SK-N-SH (cell line): ENCODE measurements at regions not wholly inside any gene's neighbourhood (a gene's known extent, or its start where the extent isn't known, plus 50 kb on each side); places are given as distances from the start of the nearest gene placed in this dataset.

ENCODE experiments used
- CTCF ChIA-PET: fragments of 300-600, 350-600 bp; formaldehyde crosslinking; extraction: SDS; loops from one replicate; lab custom pipeline; 2021; lab: Yijun Ruan, JAX
- POLR2A ChIA-PET: fragments of 350-600 bp; sonication (Branson Sonifier 250); formaldehyde crosslinking; extraction: SDS; loops from one replicate; lab custom pipeline; 2020; ENCODE audit warnings: antibody characterized with exemption, inconsistent platforms; lab: Yijun Ruan, JAX
- DNase-seq: peaks from one replicate; pipeline ENCODE4 v3.0.0; 2012
- H2AFZ ChIP-seq: fragments of 200-600 bp; sonication (generic); 2 replicates; pipeline ENCODE4 v1.8.1; 2016; ENCODE audit warnings: antibody characterized with exemption, mild to moderate bottlenecking, low read depth
- H3F3A ChIP-seq: fragments of 200-600 bp; sonication (generic); replicated peaks from 2 replicates; pipeline ENCODE3; 2016; ENCODE audit warnings: antibody characterized with exemption, mild to moderate bottlenecking; ENCODE audit not compliant: insufficient read depth
- H3K27ac ChIP-seq, 2 experiments: fragments of 200-500 bp in 1 of 2; fragments of 200-600 bp in 1 of 2; sonication (Bioruptor generic) in 1 of 2; sonication (generic), shearing (Covaris generic) in 1 of 2; 2 replicates each; pipeline versions ENCODE4 v1.5.1 to v1.6.1; 2014 to 2016; ENCODE audit warnings: low read depth in 2 of 2, inconsistent platforms in 1 of 2, low read length in 1 of 2, mild to moderate bottlenecking in 1 of 2, mixed read lengths in 1 of 2
- H3K27me3 ChIP-seq: fragments of 200-600 bp; sonication (generic), shearing (Covaris generic); 2 replicates; pipeline ENCODE4 v1.6.1; 2016; ENCODE audit warnings: mixed run types; ENCODE audit not compliant: insufficient read depth
- H3K36me3 ChIP-seq, 2 experiments: fragments of 200-500 bp in 1 of 2; fragments of 200-600 bp in 1 of 2; sonication (Bioruptor generic) in 1 of 2; sonication (generic) in 1 of 2; replicated peaks in 1 of 2; 2 replicates each; pipeline versions ENCODE3 to v1.5.1; 2014 to 2016; ENCODE audit warnings: low read length in 1 of 2, mild to moderate bottlenecking in 1 of 2; ENCODE audit not compliant: insufficient read depth in 2 of 2, control insufficient read depth in 1 of 2
- H3K4me1 ChIP-seq, 2 experiments: fragments of 200-500 bp in 1 of 2; fragments of 200-600 bp in 1 of 2; sonication (Bioruptor generic) in 1 of 2; sonication (generic), shearing (Covaris generic) in 1 of 2; 2 replicates each; pipeline versions ENCODE4 v1.5.1 to v1.6.1; 2014 to 2016; ENCODE audit warnings: low read depth in 1 of 2, low read length in 1 of 2, mixed run types in 1 of 2; ENCODE audit not compliant: insufficient read depth in 2 of 2, control insufficient read depth in 1 of 2
- H3K4me2 ChIP-seq: fragments of 200-600 bp; sonication (generic), shearing (Covaris generic); 2 replicates; pipeline ENCODE4 v1.6.1; 2017; ENCODE audit warnings: mixed run types
- H3K4me3 ChIP-seq, 2 experiments: fragments of 200-500 bp in 1 of 2; fragments of 200-600 bp in 1 of 2; sonication (Bioruptor generic) in 1 of 2; sonication (generic), shearing (Covaris generic) in 1 of 2; 2 replicates each; pipeline versions ENCODE4 v1.5.1 to v1.8.1; 2014 to 2016; ENCODE audit warnings: low read depth in 2 of 2, inconsistent platforms in 1 of 2, low read length in 1 of 2, mild to moderate bottlenecking in 1 of 2, mixed read lengths in 1 of 2, moderate library complexity in 1 of 2
- H3K79me2 ChIP-seq: fragments of 200-600 bp; sonication (generic); 2 replicates; pipeline ENCODE4 v1.8.1; 2017; ENCODE audit warnings: mild to moderate bottlenecking; ENCODE audit not compliant: insufficient read depth
- H3K9ac ChIP-seq: fragments of 200-600 bp; sonication (generic); 2 replicates; pipeline ENCODE4 v1.6.1; 2017; ENCODE audit warnings: mixed run types
- H3K9me2 ChIP-seq: fragments of 200-600 bp; sonication (generic); 2 replicates; pipeline ENCODE4 v1.6.1; 2017; ENCODE audit warnings: mixed run types
- H3K9me3 ChIP-seq: fragments of 200-600 bp; sonication (generic); 2 replicates; pipeline ENCODE4 v1.6.1; 2017; ENCODE audit warnings: mixed run types, mild to moderate bottlenecking, moderate library complexity
- H4K20me1 ChIP-seq: fragments of 200-600 bp; sonication (generic); 2 replicates; pipeline ENCODE4 v1.6.1; 2017; ENCODE audit warnings: mild to moderate bottlenecking, mixed run types; ENCODE audit not compliant: insufficient read depth
- ELF1 ChIP-seq: IDR thresholded peaks from 2 replicates; pipeline ENCODE4 v1.4.0; 2012
- FOSL2 ChIP-seq: IDR thresholded peaks from 2 replicates; pipeline ENCODE4 v1.4.0; 2012; ENCODE audit warnings: low read depth, mild to moderate bottlenecking, moderate library complexity, borderline replicate concordance
- FOXJ3 ChIP-seq: sonication (generic); formaldehyde crosslinking; IDR thresholded peaks from 2 replicates; pipeline ENCODE4 v1.5.1; 2020; ENCODE audit warnings: mild to moderate bottlenecking, missing genetic modification reagents
- FOXM1 ChIP-seq: IDR thresholded peaks from 2 replicates; pipeline ENCODE4 v1.4.0; 2012; ENCODE audit warnings: low read depth, mild to moderate bottlenecking
- GABPA ChIP-seq: IDR thresholded peaks from 2 replicates; pipeline ENCODE4 v1.4.0; 2012; ENCODE audit warnings: low read depth, mild to moderate bottlenecking
- MEF2A ChIP-seq: IDR thresholded peaks from 2 replicates; pipeline ENCODE4 v1.4.0; 2012; ENCODE audit warnings: low read depth, borderline replicate concordance
- RAD21 ChIP-seq: IDR thresholded peaks from 2 replicates; pipeline ENCODE4 v1.6.1; 2012; ENCODE audit warnings: mild to moderate bottlenecking, low read length
- RFX5 ChIP-seq: IDR thresholded peaks from 2 replicates; pipeline ENCODE4 v1.6.1; 2012; ENCODE audit warnings: mild to moderate bottlenecking, improper control_type of control experiment, low read length
- TAF1 ChIP-seq: IDR thresholded peaks from 2 replicates; pipeline ENCODE4 v1.6.1; 2012; ENCODE audit warnings: low read depth, mild to moderate bottlenecking, low read length, moderate library complexity, borderline replicate concordance
- TCF12 ChIP-seq: IDR thresholded peaks from 2 replicates; pipeline ENCODE4 v1.4.0; 2012
- WGBS: methylation state at CpG from one replicate; pipeline ENCODE4 v1.1.6; 2017; ENCODE audit warnings: low lambda C conversion rate; 5-methylcytosine and 5-hydroxymethylcytosine counted together
- TF ChIP-seq, protein P1 (sequence below): fragments of 200-600 bp; sonication (generic); IDR thresholded peaks from 2 replicates; pipeline ENCODE4 v1.6.1; 2017; ENCODE audit warnings: antibody characterized with exemption, mild to moderate bottlenecking, moderate library complexity
- TF ChIP-seq, protein P2 (sequence below): IDR thresholded peaks from 2 replicates; pipeline ENCODE4; 2012

DNA sequence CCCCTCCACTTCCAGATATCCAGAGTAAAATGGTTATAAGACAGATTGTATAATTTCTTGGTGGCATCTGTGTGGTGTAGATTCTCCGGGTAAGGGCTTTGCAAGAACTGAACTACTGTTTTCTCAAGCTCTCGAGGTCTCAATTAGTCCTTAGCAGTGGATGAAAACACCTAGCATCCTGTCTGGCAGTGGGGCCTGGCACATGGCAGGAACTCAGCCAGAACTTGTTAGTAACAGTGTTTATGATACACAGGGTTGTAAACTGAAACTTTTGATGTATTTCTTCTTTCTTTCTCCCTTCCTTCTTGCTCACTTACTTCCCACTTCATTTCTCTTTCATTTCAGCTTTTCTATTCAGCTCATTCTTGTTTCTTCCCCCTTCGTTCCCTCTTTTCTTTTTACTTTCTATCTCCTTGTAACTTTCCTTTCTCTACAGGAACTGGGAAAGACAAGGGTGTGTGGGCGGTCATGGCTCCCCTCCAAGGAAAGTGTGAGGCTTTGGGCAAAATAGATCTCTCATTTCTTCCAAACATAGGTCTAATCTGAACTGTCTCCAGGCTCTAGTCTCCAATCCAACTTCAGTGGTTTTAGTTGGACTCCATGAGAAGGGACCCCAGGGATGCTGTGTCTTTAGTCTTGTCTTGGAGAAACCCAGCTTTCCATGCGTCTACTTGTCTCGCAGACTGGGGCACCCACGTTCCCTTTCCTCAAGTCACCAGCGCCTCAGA, 159.7 kb downstream of the PAH start:
- Histone ChIP-seq H3K79me2 (no peaks in the 10 kb centered on the region), H3K27ac (peak overlapping the region in 1 of 2 experiments; percentile 6; a peak in 1 of 4 replicates), H3K9ac (no peak overlapping the region), H3K4me3 (no peak overlapping the region), H4K20me1 (no peaks in the 10 kb centered on the region), H3K9me3 (no peaks in the 10 kb centered on the region), H3K4me2 (no peak overlapping the region; the same call in 1 of the 2 replicates), H3K9me2 (no peaks in the 10 kb centered on the region), H3K27me3 (no peaks in the 10 kb centered on the region), H3K4me1 (no peaks in the 10 kb centered on the region), H3K36me3 (no peaks in the 10 kb centered on the region), H2AFZ (0 out of 2 replicates have a peak overlapping the region, but pooled peaks have one; percentile 14), H3F3A (no peaks in the 10 kb centered on the region)
- DNase-seq, result no peak
- 16% methylated on average over 8 of the region's 8 CpGs for WGBS
- ChIA-PET CTCF (interaction anchor here (2.1 kb wide), 1 partner anchor 11 kb away, joined by 9 read pairs; no protein-coding TSS in a partner anchor), POLR2A (no interaction called here)
- TF ChIP-seq MEF2A, result no peak
- TF ChIP-seq RFX5, result no peak
- TF ChIP-seq FOXJ3 (CRISPR knock-in tag), result no peak
- no peak for TF ChIP-seq RAD21
- no peak for TF ChIP-seq TCF12
- TF ChIP-seq FOXM1, result no peak
- TF ChIP-seq, protein P1, sequence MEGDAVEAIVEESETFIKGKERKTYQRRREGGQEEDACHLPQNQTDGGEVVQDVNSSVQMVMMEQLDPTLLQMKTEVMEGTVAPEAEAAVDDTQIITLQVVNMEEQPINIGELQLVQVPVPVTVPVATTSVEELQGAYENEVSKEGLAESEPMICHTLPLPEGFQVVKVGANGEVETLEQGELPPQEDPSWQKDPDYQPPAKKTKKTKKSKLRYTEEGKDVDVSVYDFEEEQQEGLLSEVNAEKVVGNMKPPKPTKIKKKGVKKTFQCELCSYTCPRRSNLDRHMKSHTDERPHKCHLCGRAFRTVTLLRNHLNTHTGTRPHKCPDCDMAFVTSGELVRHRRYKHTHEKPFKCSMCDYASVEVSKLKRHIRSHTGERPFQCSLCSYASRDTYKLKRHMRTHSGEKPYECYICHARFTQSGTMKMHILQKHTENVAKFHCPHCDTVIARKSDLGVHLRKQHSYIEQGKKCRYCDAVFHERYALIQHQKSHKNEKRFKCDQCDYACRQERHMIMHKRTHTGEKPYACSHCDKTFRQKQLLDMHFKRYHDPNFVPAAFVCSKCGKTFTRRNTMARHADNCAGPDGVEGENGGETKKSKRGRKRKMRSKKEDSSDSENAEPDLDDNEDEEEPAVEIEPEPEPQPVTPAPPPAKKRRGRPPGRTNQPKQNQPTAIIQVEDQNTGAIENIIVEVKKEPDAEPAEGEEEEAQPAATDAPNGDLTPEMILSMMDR, result no peak
- TF ChIP-seq GABPA, result no peak
- no peak for TF ChIP-seq FOSL2

DNA sequence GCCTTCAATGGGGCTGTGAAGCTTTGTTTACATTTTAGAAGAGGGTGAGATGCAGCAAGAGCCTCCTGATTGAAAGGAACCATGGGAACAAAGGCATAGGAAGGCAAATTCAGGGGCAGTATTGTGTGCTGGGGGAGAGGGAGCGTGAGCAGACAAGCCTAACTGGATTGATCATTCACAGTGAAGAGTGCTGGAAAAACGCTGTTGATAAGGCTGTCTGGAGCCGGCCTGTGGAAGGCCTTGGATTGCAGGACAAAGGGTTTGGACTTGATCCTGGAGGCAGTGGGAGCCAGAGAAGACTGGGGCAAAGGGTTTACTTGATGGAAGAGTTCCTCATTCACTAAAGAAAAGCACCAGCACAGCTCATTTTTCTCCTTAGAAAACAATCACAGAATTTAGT, 160.5 kb downstream of the PAH start:
- DNase-seq, result no peak
- no peaks in the 10 kb centered on the region for H3K79me2 ChIP-seq
- ChIA-PET CTCF (interaction anchor here (2.1 kb wide), 1 partner anchor 12 kb away, joined by 9 read pairs; no protein-coding TSS in a partner anchor), POLR2A (no interaction called here)
- H3K9me2 ChIP-seq, result no peaks in the 10 kb centered on the region
- H3K27me3 ChIP-seq, result no peaks in the 10 kb centered on the region
- TF ChIP-seq ELF1 (no peak), GABPA (no peak), TAF1 (no peak), RAD21 (no peak)
- TF ChIP-seq, protein P2, sequence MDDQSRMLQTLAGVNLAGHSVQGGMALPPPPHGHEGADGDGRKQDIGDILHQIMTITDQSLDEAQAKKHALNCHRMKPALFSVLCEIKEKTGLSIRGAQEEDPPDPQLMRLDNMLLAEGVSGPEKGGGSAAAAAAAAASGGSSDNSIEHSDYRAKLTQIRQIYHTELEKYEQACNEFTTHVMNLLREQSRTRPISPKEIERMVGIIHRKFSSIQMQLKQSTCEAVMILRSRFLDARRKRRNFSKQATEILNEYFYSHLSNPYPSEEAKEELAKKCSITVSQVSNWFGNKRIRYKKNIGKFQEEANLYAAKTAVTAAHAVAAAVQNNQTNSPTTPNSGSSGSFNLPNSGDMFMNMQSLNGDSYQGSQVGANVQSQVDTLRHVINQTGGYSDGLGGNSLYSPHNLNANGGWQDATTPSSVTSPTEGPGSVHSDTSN, result no peak
- no peaks in the 10 kb centered on the region for H3K4me1 ChIP-seq
- no peak overlapping the region for H3K4me3 ChIP-seq
- no peak overlapping the region for H3K4me2 ChIP-seq
- no peaks in the 10 kb centered on the region for H4K20me1 ChIP-seq
- H3K9ac ChIP-seq, result no peak overlapping the region
- no peaks in the 10 kb centered on the region for H3K9me3 ChIP-seq
- 37% methylated on average over 3 of the region's 3 CpGs for WGBS
- H3K27ac ChIP-seq, result no peak overlapping the region
- no peaks in the 10 kb centered on the region for H3K36me3 ChIP-seq
- H3F3A ChIP-seq, result no peaks in the 10 kb centered on the region
- H2AFZ ChIP-seq, result 0 out of 2 replicates have a peak overlapping the region, but pooled peaks have one; percentile 8
